Fibroblast of pulmonary artery (primary cell): ENCODE measurements at regions not wholly inside any gene's neighbourhood (a gene's known extent, or its start where the extent isn't known, plus 50 kb on each side); places are given as distances from the start of the nearest gene placed in this dataset.

Experiments
- DNase-seq: peaks from one replicate; pipeline ENCODE4 v3.0.0-alpha.2; 2010; ENCODE audit warnings: low read depth
- H3K4me3 ChIP-seq: replicated peaks from 2 replicates; pipeline ENCODE4 v1.5.1; 2011; ENCODE audit warnings: low read depth, mild to moderate bottlenecking, control low read depth, low read length, moderate library complexity
- TF ChIP-seq, protein P1 (sequence below): IDR thresholded peaks from 2 replicates; pipeline ENCODE4 v1.5.1; 2011; ENCODE audit warnings: mild to moderate bottlenecking, control low read depth, low read length, inconsistent platforms; ENCODE audit errors: missing control alignments

DNA sequence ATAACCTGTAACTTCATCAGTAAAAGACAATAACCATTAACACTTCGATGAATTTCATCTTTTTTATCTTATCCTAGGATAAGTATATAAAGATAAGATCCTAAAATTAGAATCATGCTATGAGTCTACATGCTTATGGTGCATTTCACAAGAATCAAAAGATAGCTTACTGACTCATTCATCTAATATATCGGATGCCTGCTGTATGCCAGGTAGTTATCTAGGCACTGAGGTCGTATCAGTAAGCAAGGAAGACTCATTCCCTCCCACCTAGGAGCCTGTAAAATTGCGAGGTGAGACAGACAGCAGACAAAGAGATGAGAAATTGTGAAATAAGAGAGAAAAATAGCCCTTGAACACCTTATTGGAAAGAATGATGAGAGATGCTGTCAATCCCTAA, 240.6 kb upstream of the ADAMTSL1 start:
- DNase-seq, result no peak
- H3K4me3 ChIP-seq, result no peak overlapping the region
- TF ChIP-seq, protein P1, sequence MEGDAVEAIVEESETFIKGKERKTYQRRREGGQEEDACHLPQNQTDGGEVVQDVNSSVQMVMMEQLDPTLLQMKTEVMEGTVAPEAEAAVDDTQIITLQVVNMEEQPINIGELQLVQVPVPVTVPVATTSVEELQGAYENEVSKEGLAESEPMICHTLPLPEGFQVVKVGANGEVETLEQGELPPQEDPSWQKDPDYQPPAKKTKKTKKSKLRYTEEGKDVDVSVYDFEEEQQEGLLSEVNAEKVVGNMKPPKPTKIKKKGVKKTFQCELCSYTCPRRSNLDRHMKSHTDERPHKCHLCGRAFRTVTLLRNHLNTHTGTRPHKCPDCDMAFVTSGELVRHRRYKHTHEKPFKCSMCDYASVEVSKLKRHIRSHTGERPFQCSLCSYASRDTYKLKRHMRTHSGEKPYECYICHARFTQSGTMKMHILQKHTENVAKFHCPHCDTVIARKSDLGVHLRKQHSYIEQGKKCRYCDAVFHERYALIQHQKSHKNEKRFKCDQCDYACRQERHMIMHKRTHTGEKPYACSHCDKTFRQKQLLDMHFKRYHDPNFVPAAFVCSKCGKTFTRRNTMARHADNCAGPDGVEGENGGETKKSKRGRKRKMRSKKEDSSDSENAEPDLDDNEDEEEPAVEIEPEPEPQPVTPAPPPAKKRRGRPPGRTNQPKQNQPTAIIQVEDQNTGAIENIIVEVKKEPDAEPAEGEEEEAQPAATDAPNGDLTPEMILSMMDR, result no peak

DNA sequence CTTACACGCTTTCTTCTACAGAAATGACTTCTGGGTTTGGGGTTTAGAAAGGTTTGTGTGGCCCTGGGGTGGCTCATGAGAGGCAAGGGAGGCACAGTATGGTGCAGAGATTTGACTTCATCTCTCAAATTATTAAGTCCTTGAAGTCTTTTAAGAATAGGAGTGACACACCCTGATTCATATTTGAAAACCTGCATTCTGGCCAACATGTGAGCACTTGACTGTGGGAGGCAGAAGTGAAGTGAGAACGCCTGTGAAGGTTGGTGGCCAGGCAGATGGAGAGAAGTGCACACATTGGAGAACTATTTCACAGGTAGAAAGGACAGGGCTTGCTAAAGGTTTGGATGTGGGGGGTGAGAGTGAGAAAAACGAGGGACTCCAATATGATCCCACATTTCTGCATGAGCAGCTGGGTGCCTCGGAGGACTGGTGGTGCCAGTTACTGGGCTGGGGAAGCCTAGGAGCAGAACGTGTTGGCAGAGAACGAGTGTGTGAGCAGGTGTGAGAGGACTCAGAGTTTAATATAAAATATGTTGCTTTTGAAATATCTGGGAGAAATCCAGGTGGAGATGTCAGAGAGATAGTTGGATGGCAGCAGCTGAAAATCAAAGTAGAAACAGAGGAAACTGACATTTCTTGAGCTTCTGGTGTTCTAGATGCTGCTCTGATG, 240.0 kb upstream of the ADAMTSL1 start:
- TF ChIP-seq, protein P1, result no peak
- DNase-seq, result no peak

DNA sequence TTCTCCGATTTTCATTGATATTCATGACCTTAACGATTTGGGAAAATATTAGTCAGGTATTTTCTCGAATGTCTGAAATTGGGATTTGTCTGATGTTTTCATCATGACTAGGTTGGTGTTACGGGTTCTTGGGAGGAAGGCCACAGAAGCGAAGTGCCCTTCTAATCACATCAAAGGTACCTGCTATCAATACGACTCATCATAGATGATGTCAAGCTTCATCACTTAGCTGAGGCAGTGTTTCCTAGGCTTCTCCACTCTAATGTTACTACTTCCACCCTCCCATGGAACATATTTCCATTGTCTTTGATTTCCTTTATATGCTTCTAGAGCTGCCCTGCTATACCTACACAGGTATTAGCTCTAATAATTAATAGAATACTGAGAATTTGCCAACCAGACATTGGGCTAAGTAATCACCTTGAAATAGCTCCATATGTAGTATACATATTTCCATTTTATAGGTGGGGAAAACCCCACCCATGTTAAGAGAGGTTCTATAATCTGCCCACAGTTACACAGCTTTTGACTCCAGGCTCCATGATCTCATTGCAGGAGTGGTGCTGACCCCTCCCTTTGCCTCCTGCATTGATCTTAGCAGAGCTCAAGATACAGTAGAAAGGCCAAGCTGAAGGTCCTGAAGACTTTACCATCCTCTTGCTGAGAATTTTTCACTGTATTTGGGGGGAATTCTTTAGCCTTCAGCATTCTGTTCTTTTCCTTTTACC, 238.6 kb upstream of the ADAMTSL1 start:
- DNase-seq, result no peak
- H3K4me3 ChIP-seq, result no peak overlapping the region
- TF ChIP-seq, protein P1, result no peak

More for the DNA sequence above, 240.0 kb upstream of the ADAMTSL1 start:
- H3K4me3 ChIP-seq, result no peak overlapping the region

DNA sequence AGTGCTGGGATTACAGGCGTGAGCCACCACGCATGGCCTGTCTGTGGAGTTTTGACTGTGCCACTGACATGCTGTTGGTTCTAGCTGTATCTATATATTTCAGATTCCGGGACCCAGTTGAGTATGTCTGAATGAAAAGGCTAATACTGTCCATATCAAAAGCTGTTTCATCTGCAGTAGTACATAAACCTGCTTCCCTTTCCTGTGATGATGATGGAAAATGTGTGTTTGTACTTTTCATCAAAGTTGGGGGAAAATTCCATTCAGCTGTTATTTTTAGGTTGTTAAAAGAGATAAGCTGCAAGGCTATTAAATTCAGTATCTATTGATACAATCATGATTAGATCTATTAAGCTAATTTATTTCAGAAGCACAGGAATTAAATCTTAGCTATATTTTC, 237.6 kb upstream of the ADAMTSL1 start:
- TF ChIP-seq, protein P1, result no peak
- no peak for DNase-seq
- no peak overlapping the region for H3K4me3 ChIP-seq

DNA sequence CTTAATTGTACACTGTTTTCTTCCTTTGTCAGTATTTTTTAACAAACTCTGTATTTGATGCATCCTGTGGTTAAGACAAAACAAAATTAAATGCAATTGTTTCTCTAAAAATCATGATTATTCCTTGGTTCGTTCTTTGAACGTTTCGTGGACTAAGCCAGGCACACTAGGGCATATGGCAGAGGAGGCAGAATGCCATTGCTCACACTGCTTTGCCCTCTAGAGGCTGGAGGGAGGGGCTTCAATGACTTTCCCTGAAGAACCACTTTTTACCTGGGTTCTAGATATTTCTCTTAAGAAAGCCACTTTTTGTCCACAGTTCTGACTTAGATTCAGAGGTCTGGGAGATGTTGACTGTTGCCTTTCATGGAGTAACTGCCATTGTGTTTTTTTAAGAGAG, 236.2 kb upstream of the ADAMTSL1 start:
- DNase-seq, result no peak
- no peak overlapping the region for H3K4me3 ChIP-seq
- TF ChIP-seq, protein P1, result no peak

DNA sequence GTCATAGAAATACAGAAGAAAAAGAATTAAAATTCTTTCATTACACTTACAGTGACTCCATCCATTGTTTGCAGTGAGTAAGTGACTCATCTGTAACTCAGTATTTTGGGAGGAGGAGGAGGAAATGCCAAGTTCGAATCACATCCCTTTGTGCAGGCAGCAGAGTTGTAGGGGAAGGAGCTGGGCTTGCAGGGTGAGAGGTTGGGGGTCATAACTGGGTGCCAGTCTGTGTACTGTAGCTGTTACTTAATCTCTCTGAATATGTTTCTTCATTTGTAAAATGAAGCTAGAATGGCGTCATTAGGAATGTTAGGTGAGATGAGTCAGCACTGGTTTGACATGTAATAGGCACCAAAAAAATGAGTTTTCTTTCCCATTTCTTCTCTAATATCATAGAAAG, 235.7 kb upstream of the ADAMTSL1 start:
- H3K4me3 ChIP-seq, result no peak overlapping the region
- peak; percentile 90 for DNase-seq
- TF ChIP-seq, protein P1, result no peak
